ENCODE measurements at regions not wholly inside any gene's neighbourhood (a gene's known extent, or its start where the extent isn't known, plus 50 kb on each side); places are given as distances from the start of the nearest gene placed in this dataset.
A peak's percentile ranks its signal among the peaks of the same experiment; 100 is the strongest.

DNA sequence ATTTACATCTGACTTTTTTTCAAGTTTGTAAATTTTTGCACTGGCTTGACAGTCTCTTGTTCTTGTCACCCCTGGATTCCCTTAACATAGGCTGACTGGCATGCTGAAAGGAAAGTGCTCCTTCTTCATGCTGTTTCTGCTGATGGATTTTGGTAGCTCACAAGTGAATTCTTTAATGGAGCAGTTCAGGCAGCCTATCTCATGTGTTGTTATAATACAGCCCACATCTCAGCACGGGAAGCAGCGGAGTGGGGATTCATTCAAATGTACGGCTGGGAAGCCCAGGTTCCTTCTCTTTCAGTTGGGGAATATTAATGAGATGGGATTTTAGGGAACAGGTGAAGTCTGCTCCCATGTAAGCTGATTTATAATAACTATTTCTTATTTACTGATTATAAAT lies 142.8 kb downstream of the CD8B2 start:
- DNase-seq (ENCODE audit: low read depth): no peak

DNA sequence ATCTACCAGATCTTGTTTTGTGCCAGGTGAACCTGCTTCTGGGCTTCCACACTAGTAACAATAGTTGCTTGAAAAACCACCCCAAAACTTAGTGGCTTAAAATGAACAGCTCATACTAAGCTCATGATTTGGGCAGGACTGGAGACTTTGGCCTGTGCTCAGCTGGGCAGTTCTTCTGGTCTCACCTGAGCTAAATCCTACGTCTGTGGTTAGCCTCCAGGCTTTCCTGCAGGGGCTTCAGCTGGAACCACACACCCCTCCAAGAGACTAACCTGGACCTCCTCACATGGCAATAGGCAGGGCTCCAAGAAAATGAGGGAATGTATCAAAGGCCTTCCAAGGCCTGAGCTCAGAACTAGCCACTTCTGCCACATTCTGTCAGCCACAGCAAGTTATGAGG lies 144.1 kb downstream of the CD8B2 start:
- no peak for DNase-seq (ENCODE audit: low read depth)

DNA sequence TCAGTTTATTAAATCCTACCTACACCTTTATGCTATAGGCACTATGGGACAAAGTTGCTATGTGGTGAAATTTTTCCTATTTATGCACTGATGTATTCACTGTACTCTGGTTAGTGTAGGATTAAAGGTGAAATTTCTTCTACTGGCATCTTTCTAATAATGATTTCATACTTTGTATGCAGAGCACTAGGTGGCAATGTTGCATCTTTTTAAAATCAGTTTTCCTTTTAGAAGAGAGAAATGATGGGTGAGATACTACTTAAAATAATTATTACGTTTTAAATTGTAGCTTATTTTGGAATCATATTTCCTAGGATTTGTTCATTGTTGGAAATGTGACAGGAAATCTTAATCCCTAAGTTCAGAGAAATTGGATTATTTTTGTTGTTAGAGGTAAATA lies 150.9 kb downstream of the CD8B2 start:
- DNase-seq (ENCODE audit: low read depth): peak; percentile 5

DNA sequence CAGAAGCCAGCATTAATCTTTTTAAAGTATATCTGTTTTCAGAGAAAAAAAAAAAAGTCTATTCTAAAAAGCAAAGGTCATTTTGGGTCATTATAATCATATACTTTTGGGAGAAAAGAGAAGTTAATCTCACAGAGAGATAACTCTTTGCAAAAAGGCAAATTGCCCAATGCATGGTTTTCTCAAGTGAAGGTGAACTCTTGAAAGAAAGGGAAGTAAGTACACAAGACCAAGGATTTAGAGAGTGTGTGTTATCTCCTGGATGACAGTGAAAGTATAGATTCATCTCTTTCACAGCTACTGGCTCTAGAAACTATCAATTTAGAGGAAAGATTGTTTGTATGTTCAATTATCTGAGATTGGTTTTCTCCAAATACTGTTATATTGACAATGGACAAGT lies 151.4 kb downstream of the CD8B2 start:
- no peak for DNase-seq (ENCODE audit: low read depth)

DNA sequence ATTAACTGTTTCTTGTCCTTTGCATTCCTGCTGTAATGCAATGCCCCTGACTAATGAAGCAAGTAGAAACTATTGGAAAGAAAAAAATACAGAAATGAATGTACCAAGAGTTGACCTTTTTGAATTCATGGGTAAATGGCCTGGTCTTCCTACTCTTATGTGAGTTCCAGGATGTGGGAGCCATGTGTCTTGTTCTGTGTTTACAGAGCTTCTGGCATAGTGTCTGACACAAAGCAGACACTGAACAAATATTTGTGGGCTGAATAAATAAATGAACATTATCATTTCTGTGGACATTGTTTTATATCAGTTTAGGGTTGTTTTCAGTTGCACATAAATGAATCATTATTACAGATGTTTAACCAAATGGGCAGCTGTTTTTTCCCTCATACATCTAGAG lies 155.5 kb downstream of the CD8B2 start:
- DNase-seq (ENCODE audit: low read depth): no peak

DNA sequence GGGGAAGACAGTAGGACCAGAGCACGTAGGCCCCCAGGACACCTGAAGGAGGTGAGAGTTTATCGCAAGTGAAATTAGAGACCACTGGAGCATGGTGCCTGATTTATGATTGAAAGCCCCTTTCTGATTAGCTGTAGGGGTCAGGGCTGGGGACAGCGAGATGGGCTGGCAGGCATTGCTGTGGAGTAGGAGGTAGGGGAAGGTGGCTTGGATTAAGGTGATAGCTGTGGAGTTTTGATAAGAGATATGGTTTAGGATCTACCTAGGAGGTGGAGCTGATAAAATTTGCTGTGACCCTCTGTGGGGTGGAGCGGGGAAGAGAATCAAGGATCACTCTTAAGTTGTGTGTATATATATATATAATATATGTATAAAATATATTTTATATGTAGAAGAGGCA lies 157.5 kb downstream of the CD8B2 start:
- no peak for DNase-seq (ENCODE audit: low read depth)

DNA sequence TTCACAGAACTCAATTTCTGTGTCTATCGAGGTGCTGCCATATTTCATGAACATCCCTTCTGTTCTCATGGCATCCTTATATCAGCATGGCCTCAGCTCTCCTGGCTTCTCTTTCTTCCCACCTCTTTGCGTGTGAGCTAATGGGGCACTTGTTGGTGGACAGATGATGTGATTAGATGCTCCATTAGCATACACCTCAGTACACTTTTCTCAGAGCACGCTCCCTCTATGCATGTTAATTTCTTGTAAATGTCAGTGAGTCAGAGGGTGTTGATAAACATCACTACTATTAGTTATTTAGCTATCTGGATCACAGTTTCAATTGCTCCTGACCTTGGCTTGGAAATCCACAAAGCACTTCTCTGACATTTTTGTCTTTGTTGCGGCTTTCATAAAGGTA lies 159.4 kb downstream of the CD8B2 start:
- no peak for DNase-seq (ENCODE audit: low read depth)

DNA sequence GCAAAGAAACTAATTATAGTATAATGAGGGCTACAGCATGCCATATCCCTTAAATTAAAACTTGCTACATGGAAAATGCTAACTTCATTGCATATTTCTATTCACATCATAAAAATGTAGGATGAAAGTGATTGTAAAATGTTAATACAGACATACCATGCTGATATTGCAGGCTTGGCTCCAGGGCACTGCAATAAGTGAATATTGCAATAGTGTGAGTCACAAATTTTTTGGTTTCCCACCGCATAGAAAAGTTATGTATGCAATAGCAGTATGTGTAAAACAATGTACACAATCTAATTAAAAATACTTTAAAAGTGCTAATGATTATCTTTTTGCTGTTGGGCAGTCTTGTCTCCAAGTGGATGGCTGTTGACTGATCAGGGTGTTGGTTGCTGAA lies 162.1 kb downstream of the CD8B2 start:
- DNase-seq (ENCODE audit: low read depth): no peak

DNA sequence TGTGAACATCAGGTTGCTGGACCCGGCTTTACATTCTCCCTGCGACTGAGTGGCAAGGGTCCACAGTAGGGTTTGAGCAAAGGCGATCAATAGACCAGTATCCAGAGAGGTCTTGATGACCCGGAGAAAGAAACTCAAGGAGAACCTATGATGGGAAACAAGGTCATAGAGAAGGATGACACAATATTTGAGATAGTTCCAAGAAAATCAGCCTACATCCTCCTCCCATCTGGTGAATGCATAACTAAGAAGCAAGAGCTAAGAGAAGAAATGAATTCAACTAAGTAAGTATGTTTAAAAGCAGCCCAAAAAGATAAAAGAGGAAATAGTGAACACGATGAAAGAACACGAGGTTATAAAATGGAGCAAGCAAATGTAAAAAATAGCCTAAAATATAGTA lies 166.3 kb downstream of the CD8B2 start:
- DNase-seq (ENCODE audit: low read depth): no peak

DNA sequence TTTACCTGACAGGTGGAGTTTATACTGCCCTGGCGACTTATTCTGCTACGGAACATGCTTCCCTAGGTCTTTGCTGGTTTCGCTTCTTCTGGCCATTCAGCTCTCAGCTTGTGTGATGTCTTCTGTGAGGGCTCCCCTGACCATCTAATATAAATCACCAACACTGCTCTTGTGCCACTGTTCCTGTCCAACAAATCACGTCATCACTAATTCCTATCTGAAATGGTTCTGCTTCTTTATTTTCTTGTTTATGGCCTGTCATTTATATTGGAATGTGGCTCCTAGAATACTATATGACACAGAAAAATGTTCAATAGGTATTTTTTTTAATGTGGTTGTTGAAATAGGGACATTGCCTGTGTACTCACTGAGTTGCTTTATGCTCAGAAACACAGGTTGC lies 171.5 kb downstream of the CD8B2 start:
- no peak for DNase-seq (ENCODE audit: low read depth)

DNA sequence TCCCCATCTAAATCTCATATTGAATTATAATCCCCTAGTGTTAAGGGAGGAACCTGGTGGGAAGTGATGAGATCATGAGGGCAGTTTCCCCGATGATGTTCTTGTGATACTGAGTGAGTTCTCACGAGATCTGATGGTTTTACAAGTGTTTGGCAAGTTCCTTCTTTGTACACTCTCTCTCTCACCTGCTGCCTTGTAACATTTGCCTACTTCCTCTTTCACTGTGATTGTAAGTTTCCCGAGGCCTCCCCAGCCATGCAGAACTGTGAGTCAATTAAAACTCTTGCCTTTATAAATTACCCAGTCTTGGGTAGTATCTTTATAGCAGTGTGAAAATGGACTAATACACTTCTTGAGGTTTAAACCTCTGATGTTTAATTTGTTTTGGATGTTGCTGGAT lies 177.5 kb downstream of the CD8B2 start:
- no peak for DNase-seq (ENCODE audit: low read depth)

DNA sequence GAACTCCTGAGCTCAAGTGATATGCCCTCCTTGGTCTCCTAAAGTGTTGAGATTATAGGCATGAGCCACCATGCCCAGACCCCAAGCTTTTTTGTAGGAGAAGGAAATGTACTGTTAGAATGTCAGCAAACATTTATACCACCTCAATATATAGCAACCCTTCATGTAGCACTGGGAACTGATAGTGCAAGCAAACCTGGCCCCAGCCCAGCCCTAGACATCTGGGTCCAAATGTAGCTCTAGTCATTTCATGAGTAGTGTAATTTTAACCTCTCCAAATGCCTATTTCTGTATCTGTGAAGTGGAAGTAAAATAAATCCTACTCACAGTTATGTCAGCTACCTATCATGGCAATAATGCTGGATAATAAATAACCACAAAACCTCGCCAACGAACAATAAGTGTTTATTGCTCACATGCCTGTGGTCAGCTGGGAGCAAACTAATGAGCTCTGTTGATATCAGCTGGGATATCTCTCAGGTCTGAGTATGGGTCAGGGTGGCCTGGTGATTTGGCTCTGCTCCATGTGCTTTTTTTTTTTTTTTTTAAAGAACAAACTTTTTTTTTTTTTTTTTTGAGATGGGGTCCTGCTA lies 180.4 kb downstream of the CD8B2 start:
- no peak for DNase-seq (ENCODE audit: low read depth)

DNA sequence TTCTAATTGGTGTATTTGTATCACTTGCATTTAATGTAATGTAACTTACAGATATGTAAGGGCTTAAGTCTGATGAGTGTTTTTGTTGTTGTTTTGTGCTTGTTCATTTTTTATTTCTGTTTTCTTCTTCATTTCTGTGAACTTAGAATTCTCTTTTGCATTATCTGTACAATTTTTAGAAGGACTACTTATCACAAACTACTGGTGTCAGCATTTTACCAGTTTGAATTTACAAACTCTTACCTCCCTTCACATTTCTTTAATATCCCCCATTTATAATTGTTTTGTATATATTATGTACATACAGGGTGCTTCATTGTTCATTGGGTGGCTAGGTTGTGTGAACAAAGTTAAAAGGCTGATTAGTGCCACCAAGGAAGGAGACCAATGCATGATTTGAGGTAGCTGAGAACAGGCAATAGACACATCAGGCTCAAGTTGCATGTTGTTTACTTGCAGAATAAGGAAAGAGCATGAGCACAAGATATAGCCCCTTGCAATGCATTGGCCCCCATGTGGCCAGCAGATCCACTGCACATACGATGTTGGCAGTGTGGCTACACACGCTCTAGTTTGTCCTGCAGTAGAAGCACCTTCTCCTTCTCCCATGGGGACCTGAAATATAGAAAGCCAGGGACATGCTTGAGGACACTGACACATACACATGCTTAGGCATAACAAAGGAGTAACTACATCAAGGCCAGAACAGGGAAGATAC lies 198.2 kb downstream of the CD8B2 start:
- no peak for DNase-seq (ENCODE audit: low read depth)

DNA sequence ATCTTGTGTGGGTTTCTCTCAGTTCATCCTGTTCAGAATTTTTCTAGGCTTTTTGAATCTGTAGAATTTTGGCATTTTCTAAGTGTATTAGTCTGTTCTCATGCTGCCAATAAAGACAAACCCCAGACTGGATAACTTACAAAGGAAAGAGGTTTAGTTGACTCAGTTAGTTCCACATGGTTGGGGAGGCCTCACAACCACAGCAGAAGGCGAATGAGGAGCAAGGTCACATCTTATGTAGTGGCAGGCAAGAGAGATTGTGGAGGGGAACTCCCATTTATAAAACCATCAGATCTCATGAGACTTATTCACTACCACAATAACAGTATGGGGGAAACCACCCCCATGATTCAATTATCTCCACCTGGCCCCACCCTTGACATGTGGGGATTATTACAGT lies 199.2 kb downstream of the ST6GAL2 start:
- DNase-seq (ENCODE audit: low read depth): no peak

DNA sequence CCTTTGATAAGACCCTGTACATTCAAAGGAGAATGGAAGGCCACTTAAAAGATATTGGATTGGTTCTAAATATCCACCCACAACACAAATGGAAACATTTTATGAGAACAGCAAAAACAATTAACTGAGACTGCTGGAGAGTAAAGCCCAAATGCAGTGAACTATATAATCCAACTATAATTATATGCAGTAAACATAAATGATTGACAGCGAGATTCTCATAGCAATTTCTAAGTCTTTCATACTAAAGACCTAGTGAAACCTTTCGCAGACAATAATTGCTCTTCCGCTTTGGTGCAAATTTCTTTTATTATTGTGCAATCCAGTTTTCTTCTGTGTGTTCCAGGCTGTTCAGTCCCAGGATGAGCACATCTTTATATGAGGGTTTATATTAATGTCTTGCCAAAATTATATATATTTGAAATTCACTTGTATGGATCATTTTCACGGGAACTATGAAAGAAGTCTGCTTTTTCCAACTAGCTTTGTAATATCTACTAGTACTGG lies 190.9 kb downstream of the ST6GAL2 start:
- DNase-seq (ENCODE audit: low read depth): no peak

DNA sequence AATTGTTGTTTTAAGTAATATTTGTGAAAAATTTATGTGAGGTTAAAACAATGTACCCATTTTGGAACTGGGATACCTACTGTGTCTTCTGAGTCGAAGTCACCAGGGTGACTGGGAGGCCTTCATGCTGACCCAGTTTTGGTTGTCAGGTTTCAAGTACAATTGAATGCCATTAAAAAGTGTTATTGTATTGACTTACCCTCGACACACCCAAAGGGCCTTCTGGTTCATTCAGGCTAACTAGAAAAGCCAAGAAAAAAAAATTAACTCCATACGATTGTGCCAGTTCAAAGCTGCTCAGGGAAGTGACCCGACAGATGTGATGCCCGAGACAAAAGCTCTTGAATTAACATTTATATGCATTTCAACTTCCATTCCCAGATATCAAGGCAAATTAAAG lies 190.0 kb downstream of the ST6GAL2 start:
- DNase-seq (ENCODE audit: low read depth): no peak

DNA sequence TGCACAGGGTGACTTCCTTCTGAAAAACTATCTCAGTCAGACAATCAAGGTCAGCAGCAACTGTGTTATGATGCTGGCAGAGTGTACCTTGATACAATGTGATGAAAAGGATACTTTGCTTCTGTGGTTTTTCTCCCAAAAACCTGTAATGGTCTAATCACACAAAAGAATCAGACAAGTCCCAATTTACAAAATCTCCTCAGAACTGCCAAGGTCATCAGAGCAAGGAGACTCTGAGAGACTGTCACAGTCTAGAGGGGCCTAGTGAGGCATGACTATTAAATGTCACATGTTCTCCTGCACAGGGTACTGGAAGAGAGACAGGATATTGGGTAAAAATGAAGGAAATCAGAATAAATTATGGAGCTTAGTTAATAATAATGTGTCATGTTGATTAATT lies 185.4 kb downstream of the ST6GAL2 start:
- DNase-seq (ENCODE audit: low read depth): no peak

DNA sequence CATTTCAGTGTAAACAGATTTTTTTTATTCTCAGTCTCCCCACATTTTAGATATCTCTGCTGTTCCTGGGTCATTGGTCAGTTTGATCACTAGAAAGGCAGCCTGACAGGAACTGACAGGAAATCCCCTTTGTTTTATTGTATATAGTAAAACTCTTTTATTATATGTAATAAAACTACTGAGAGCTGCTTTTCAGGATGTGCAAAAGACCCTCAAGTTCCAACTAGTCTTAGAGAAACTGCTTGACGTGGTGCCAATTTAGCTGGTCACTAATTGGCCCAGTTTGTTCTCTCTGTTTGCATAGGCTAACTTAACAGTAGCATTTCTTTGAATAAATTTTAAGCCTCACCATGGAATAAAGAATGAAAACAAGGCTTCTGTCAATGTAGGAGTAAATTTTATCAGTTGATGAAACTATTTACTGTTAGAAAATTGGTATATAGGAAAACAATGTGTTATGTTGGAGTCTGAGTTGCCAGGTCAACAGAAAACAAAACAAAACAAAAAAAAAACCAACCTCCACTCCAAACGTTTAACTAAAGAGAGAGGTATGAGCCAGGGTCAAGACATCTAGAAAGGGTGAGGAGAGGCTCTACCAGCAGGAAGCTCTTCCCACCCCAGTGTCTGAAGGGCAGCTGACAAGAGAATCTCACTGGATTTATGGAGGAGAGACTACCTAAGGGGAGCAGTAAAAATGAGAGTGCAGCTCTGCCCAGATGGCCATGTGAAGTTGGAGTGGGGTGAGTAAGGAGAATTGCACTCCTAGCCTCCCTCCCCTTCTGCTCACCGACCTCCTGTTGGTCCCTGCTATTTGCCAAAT lies 184.6 kb downstream of the ST6GAL2 start:
- no peak for DNase-seq (ENCODE audit: low read depth)

DNA sequence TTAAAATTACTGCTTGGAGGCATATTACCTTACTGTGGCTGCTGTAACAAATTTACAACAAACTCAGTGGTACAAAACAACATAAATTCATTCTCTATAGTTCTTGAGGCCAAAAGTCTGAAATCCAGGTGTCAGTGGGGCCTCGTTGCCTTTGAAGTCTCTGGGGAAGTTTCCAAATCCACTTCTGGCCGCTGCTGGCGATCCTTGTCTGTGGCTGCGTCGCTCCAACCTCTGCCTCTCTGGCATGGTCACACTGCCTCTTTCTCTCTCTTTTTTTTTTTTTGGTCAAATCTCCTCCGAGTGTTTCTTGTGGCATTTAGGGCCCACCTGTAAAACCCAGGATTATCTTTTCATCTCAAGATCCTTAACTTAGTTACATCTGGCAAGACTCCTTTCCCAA lies 182.8 kb downstream of the ST6GAL2 start:
- no peak for DNase-seq (ENCODE audit: low read depth)

DNA sequence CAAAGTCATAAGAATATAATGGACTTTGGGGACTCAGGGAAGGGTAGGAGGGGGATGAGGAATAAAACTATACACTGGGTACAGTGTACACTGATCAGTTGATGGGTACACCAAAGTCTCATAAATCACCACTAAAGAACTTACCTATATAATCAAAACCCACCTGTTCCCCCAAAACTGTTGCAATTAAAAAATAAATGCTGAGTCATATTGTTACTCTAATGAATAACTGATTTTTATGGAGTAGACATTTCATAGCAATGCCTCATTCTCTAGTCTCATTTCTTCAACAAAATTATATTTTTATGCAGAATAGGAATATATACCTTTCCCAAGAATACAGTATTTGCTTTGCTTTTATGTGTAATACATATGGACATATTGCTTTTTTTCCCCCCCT lies 181.2 kb downstream of the ST6GAL2 start:
- DNase-seq (ENCODE audit: low read depth): no peak

DNA sequence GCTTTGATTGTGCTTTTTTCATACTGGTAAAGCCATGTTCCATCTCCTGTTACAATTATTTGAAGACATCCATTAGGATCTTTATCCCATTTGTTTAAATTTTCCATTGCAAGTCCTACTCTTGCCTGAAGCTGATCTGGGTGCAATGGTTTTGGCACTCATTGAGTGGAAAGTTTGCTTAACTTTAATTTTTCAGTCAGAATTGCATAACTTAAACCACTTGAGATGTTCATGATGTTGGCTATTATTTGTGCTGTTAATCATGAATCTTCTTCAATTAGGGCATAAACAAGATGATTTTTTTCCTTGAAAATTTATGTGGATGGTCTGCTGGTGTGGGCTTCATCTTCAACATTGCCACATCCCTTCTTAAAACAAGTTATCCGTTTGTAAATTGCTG lies 180.1 kb downstream of the ST6GAL2 start:
- no peak for DNase-seq (ENCODE audit: low read depth)

DNA sequence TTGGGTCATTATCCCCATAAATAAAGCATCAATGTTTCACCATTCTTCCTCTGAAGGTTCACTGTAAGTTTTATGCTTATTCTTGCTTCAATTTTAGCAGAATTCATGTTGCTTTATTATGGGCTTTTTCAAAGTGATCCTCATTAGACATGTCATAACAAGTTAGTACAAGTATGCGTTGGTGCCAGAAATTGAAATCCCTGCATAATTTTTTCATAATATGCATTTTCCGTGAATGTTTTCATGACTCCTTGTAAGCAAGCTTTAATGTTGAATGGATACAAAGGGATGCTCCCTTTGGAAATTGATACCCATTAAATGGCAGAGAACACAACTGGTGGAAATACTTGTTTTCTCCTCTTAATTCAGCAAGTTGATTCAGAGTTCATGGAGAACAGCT lies 179.7 kb downstream of the ST6GAL2 start:
- DNase-seq (ENCODE audit: low read depth): no peak

DNA sequence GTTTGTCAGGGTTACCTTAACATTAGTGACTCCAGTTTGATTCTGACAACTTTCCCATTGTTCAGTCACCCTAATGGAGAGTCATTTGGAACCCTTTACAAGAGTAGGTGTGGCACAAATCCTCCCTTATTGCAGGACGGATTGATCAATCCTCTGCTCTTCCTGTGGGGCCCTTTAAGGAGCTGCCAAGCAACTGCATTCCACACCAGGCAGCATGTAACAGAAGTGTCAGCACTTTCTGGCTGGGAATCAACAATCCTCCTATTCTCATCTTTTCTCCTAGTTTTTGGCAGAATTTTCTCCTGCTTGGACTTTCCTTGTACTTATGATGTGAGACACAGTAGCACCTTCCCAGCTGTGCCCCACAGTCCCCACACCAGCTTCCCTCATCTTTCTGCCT lies 177.8 kb downstream of the ST6GAL2 start:
- no peak for DNase-seq (ENCODE audit: low read depth)
